ENCODE measurements at regions not wholly inside any gene's neighbourhood (a gene's known extent, or its start where the extent isn't known, plus 50 kb on each side); places are given as distances from the start of the nearest gene placed in this dataset.
"Not testable (repeated sequence)": the region's sequence is repeated elsewhere in the genome, so short reads cannot be mapped to it uniquely, and the experiment has no call there.

- no peak for DNase-seq (ENCODE audit: low spot score)
Measured at GRCh38 chr1:170789063-170789462, 125.1 kb downstream of the PRRX1 start.

- no peak for DNase-seq (ENCODE audit: low spot score)
Measured at GRCh38 chr1:170790175-170790574, 126.2 kb downstream of the PRRX1 start.

GRCh38 chr1:170790651-170791071, 126.7 kb downstream of the PRRX1 start:
- no peak for DNase-seq (ENCODE audit: low spot score)

GRCh38 chr1:170791941-170792340, 128.0 kb downstream of the PRRX1 start:
- no peak for DNase-seq (ENCODE audit: low spot score)

GRCh38 chr1:170800265-170800664, 135.1 kb upstream of the MROH9 start:
- DNase-seq (ENCODE audit: low spot score), result no peak

GRCh38 chr1:170800812-170801211, 134.5 kb upstream of the MROH9 start:
- no peak for DNase-seq (ENCODE audit: low spot score)

GRCh38 chr1:170803711-170804110, 131.6 kb upstream of the MROH9 start:
- no peak for DNase-seq (ENCODE audit: low spot score)

- DNase-seq (ENCODE audit: low spot score), result no peak
Measured at GRCh38 chr1:170804419-170804818, 130.9 kb upstream of the MROH9 start.

- DNase-seq (ENCODE audit: low spot score), result no peak
Measured at GRCh38 chr1:170804879-170805278, 130.5 kb upstream of the MROH9 start.

GRCh38 chr1:170806961-170807360, 128.4 kb upstream of the MROH9 start:
- DNase-seq (ENCODE audit: low spot score), result no peak

GRCh38 chr1:170807432-170807831, 127.9 kb upstream of the MROH9 start:
- DNase-seq (ENCODE audit: low spot score), result no peak

GRCh38 chr1:170808216-170808885, 127.0 kb upstream of the MROH9 start:
- DNase-seq (ENCODE audit: low spot score), result no peak

- not testable (repeated sequence) for DNase-seq (ENCODE audit: low spot score)
Measured at GRCh38 chr1:170811013-170811412, 124.3 kb upstream of the MROH9 start.

GRCh38 chr1:170819781-170820180, 115.6 kb upstream of the MROH9 start:
- no peak for DNase-seq (ENCODE audit: low spot score)

GRCh38 chr1:170823120-170823519, 112.2 kb upstream of the MROH9 start:
- no peak for DNase-seq (ENCODE audit: low spot score)

- DNase-seq (ENCODE audit: low spot score), result no peak
Measured at GRCh38 chr1:170831276-170831675, 104.1 kb upstream of the MROH9 start.

GRCh38 chr1:170836141-170836540, 99.2 kb upstream of the MROH9 start:
- no peak for DNase-seq (ENCODE audit: low spot score)

- DNase-seq (ENCODE audit: low spot score), result no peak
Measured at GRCh38 chr1:170840371-170840770, 95.0 kb upstream of the MROH9 start.

- no peak for DNase-seq (ENCODE audit: low spot score)
Measured at GRCh38 chr1:170853302-170853701, 82.0 kb upstream of the MROH9 start.

GRCh38 chr1:170853867-170854266, 81.5 kb upstream of the MROH9 start:
- DNase-seq (ENCODE audit: low spot score), result no peak

GRCh38 chr1:170854677-170855076, 80.7 kb upstream of the MROH9 start:
- no peak for DNase-seq (ENCODE audit: low spot score)

- no peak for DNase-seq (ENCODE audit: low spot score)
Measured at GRCh38 chr1:170856455-170856854, 78.9 kb upstream of the MROH9 start.

GRCh38 chr1:170857955-170858354, 77.4 kb upstream of the MROH9 start:
- no peak for DNase-seq (ENCODE audit: low spot score)

GRCh38 chr1:170863621-170864020, 71.7 kb upstream of the MROH9 start:
- DNase-seq (ENCODE audit: low spot score), result no peak
